GM19324 (cell line): ENCODE measurements at regions not wholly inside any gene's neighbourhood (a gene's known extent, or its start where the extent isn't known, plus 50 kb on each side); places are given as distances from the start of the nearest gene placed in this dataset.

ENCODE experiments used
- ATAC-seq: cut with Tn5 transposase; IDR thresholded peaks from one replicate; pipeline ENCODE4 v1.9.1; 2021; ENCODE audit warnings: mild to moderate bottlenecking, moderate library complexity; ENCODE audit not compliant: unreplicated experiment, low FRiP score

DNA sequence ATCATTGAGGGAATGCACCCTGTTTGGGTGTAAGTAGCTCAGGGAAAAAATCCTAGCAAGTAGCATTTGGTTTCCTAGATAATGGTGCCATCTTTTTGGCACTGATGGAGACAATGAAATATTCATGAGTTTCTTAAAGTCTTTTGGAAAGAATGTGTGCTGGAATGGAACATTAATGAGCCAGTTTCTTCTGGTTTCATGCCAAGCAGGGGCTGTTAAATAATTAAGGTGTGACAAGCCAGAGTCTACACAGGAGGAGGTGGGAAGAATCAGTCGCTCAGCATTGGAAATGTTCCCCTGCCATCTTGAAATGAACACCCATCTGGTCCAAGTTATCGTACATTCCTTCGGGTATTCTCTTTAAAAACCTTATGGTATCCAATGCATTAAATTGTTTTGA is 457.3 kb downstream of the RIT2 start:
- no peak for ATAC-seq

DNA sequence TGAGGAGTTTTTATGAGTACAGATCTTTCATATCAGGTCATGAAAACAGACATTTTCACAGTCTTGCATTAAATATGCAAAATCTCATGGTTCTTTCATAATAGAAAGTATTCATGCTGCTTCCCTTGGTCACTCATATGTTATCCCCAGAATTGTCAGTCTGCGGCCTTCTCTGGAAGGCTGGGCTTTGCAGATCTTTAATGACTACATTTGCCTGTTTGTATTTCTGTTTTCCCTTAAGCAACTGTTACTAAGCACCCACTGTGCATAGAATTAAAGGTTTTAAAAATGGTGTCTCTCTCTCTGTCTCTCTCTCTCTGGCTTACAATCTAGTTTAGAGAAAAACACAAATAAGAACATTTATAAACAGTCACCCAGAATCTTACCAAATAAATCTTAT is 456.3 kb downstream of the RIT2 start:
- no peak for ATAC-seq

DNA sequence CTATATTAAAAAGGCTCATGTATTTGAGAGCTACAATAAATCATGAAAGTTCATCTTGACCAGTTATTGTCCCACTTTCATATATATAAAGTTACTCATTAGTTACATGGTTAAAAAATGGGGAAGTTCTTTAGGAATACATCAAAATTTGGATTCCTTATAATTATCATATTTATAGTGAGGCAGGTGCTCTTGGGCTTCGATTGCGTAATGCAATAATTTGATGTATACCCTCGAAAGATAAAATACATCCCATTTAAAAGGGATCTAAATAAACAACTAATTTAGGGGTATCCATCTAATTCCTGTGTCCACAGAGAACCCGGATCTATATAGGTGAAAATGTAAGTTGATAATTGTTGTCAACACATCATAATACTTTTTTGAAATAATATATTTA is 444.6 kb downstream of the RIT2 start:
- no peak for ATAC-seq

DNA sequence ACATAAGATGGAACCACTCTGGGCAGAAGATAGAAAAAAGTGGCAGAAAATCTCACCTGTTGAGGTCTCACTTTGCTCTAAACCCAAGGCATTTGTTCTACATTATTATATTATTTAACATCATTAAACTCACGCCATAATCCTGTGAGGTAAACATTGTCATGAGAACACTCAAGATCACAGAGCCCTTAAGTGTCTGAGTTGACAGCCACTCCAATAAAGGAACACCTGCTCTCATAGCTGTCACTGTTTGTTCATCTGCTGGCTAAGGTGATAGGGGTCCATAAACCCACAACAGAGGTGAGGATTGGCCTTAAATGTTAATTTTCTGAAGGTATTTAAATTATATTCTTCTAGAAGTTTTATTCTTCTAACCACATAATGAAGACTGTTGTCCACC is 439.7 kb downstream of the RIT2 start:
- no peak for ATAC-seq

DNA sequence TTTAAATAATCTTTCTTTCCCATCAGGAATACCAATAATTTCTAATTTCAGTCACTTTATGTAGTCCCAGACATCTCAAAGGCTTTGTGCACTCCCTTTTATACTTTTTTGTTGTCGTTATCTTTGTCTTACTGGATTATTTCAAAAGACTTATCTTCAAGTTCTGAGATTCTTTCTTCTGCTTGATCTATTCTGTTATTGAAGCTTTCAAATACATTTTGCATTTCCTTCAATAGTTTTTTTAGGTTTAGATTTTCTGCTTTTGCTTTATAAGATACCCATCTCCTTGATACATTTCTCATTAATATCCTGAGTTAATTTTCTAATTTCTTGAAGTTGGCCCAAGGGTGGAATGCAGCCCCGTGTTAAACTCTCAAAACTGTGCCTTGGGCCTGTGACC is 432.4 kb downstream of the RIT2 start:
- ATAC-seq: no peak

DNA sequence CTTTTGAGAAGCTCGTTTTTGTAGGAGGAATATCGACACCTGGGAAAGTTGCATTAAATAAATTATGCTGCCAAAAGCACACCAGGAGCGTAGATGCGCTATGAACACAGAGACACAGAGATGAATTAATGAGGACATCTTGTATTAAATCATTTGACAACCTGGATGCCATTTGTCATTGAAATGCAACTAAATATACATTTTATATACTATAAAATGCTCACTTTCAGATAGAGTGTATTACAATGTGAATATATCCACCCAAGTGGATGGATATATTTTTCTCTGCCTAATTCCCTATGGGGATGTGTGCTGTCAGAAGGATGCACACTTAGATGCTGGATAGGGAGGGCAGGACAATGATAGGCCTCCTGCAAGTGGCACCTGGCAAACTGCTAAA is 426.2 kb downstream of the RIT2 start:
- no peak for ATAC-seq
